Fibroblast of lung (primary cell): ENCODE measurements at regions not wholly inside any gene's neighbourhood (a gene's known extent, or its start where the extent isn't known, plus 50 kb on each side); places are given as distances from the start of the nearest gene placed in this dataset.

ENCODE experiments used
- DNase-seq, 2 donors: peaks; one replicate each; pipeline versions ENCODE4 v3.0.0 to v3.0.0-alpha.2; 2010; ENCODE audit warnings: low read depth in 2 of 2
- H2AFZ ChIP-seq: 2 replicates; pipeline ENCODE4 v1.5.1; 2012; ENCODE audit warnings: low read length, control low read depth, inconsistent platforms
- H3K27ac ChIP-seq: 2 replicates; pipeline ENCODE4 v1.5.1; 2011; ENCODE audit warnings: low read length, control low read depth; ENCODE audit not compliant: insufficient read depth
- H3K27me3 ChIP-seq: 2 replicates; pipeline ENCODE4 v1.5.1; 2011; ENCODE audit warnings: mild to moderate bottlenecking, low read length; ENCODE audit not compliant: control insufficient read depth, insufficient read depth
- H3K36me3 ChIP-seq: 2 replicates; pipeline ENCODE4 v1.5.1; 2011; ENCODE audit warnings: low read length; ENCODE audit not compliant: control insufficient read depth, insufficient read depth
- H3K4me1 ChIP-seq: 2 replicates; pipeline ENCODE4 v1.5.1; 2011; ENCODE audit warnings: low read length; ENCODE audit not compliant: control insufficient read depth, insufficient read depth; ENCODE audit errors: extremely low read depth
- H3K4me2 ChIP-seq: 2 replicates; pipeline ENCODE4 v1.5.1; 2011; ENCODE audit warnings: low read length, control low read depth; ENCODE audit not compliant: insufficient read depth; ENCODE audit errors: extremely low read depth
- H3K4me3 ChIP-seq, 4 experiments: fragments of 200-600 bp in 1 of 4; sonication (generic) in 1 of 4; replicated peaks in 1 of 4; 2 replicates each; pipeline ENCODE4 v1.5.1; 2011 to 2016; ENCODE audit warnings: low read length in 4 of 4, low read depth in 3 of 4, mild to moderate bottlenecking in 3 of 4, control low read depth in 2 of 4, inconsistent platforms in 1 of 4, mixed read lengths in 1 of 4; ENCODE audit not compliant: insufficient read depth in 1 of 4; ENCODE audit errors: control extremely low read depth in 1 of 4
- H3K79me2 ChIP-seq: 2 replicates; pipeline ENCODE4 v1.5.1; 2012; ENCODE audit warnings: mild to moderate bottlenecking, low read length, inconsistent platforms; ENCODE audit not compliant: control insufficient read depth, insufficient read depth
- H3K9ac ChIP-seq: 2 replicates; pipeline ENCODE4 v1.5.1; 2011; ENCODE audit warnings: mild to moderate bottlenecking, low read length, control low read depth; ENCODE audit not compliant: insufficient read depth
- H3K9me3 ChIP-seq: 2 replicates; pipeline ENCODE4 v1.5.1; 2012; ENCODE audit warnings: low read depth, low read length; ENCODE audit not compliant: control insufficient read depth, insufficient read depth
- H4K20me1 ChIP-seq: 2 replicates; pipeline ENCODE4 v1.5.1; 2011; ENCODE audit warnings: low read length; ENCODE audit not compliant: control insufficient read depth, insufficient read depth; ENCODE audit errors: extremely low read depth
- CTCF ChIP-seq, 2 donors: IDR thresholded peaks in 1 of 2; conservative IDR thresholded peaks in 1 of 2; 1 replicate in 1 of 2; 2 replicates in 1 of 2; pipeline ENCODE4 v1.5.1; 2011 to 2012; ENCODE audit warnings: low read length in 2 of 2, control low read depth in 1 of 2, inconsistent platforms in 1 of 2, low read depth in 1 of 2, mild to moderate bottlenecking in 1 of 2
- EZH2 ChIP-seq: IDR thresholded peaks from 2 replicates; pipeline ENCODE4 v1.5.1; 2012; ENCODE audit warnings: low read length, control low read depth, mild to moderate bottlenecking; ENCODE audit errors: missing control alignments

- no peaks in the 10 kb centered on the region for H3K36me3 ChIP-seq
- TF ChIP-seq CTCF (conservative IDR thresholded peaks at IDR 0.05 in 1 of 2, IDR thresholded peaks at IDR 0.05 in 1 of 2; ENCODE audit: low read depth in 1 of 2, low read length in 2 of 2) (no peak), EZH2 (no peak)
- H3K9me3 ChIP-seq = no peaks in the 10 kb centered on the region
- H3K27ac ChIP-seq = no peak overlapping the region
- H3K9ac ChIP-seq = no peak overlapping the region
- H3K79me2 ChIP-seq = no peaks in the 10 kb centered on the region
- no peak overlapping the region for H3K4me3 ChIP-seq
- H2AFZ ChIP-seq = no peak overlapping the region
- H3K4me1 ChIP-seq = no peaks in the 10 kb centered on the region
- no peaks in the 10 kb centered on the region for H4K20me1 ChIP-seq
- no peak for DNase-seq
- H3K27me3 ChIP-seq = no peaks in the 10 kb centered on the region
- no peak overlapping the region for H3K4me2 ChIP-seq
Observed at GRCh38 chr14:98864211-98864610, 407.8 kb downstream of the BCL11B start.

- H2AFZ ChIP-seq = no peak overlapping the region
- H3K79me2 ChIP-seq = no peaks in the 10 kb centered on the region
- no peaks in the 10 kb centered on the region for H3K9me3 ChIP-seq
- H3K27ac ChIP-seq = no peak overlapping the region
- TF ChIP-seq CTCF (conservative IDR thresholded peaks at IDR 0.05 in 1 of 2, IDR thresholded peaks at IDR 0.05 in 1 of 2; ENCODE audit: low read depth in 1 of 2, low read length in 2 of 2) = no peak
- no peak for TF ChIP-seq EZH2
- no peak overlapping the region for H3K4me2 ChIP-seq
- H3K36me3 ChIP-seq = no peaks in the 10 kb centered on the region
- no peaks in the 10 kb centered on the region for H4K20me1 ChIP-seq
- no peaks in the 10 kb centered on the region for H3K27me3 ChIP-seq
- no peak overlapping the region for H3K9ac ChIP-seq
- H3K4me3 ChIP-seq = no peak overlapping the region
- no peak for DNase-seq
- H3K4me1 ChIP-seq = no peaks in the 10 kb centered on the region
Observed at GRCh38 chr14:98867146-98867545, 404.9 kb downstream of the BCL11B start.

GRCh38 chr14:98867726-98868125 lies 404.3 kb downstream of the BCL11B start:
- TF ChIP-seq EZH2 (no peak), CTCF (conservative IDR thresholded peaks at IDR 0.05 in 1 of 2, IDR thresholded peaks at IDR 0.05 in 1 of 2; ENCODE audit: low read depth in 1 of 2, low read length in 2 of 2) (no peak)
- H4K20me1 ChIP-seq = no peaks in the 10 kb centered on the region
- DNase-seq = no peak
- no peak overlapping the region for H3K9ac ChIP-seq
- H3K27me3 ChIP-seq = no peaks in the 10 kb centered on the region
- no peaks in the 10 kb centered on the region for H3K9me3 ChIP-seq
- no peak overlapping the region for H3K4me2 ChIP-seq
- H3K4me3 ChIP-seq = no peak overlapping the region
- no peaks in the 10 kb centered on the region for H3K4me1 ChIP-seq
- H2AFZ ChIP-seq = no peak overlapping the region
- no peak overlapping the region for H3K27ac ChIP-seq
- no peaks in the 10 kb centered on the region for H3K79me2 ChIP-seq
- no peaks in the 10 kb centered on the region for H3K36me3 ChIP-seq
